CD4-positive, alpha-beta T cell treated with Interleukin-10 for 1 hour (primary cell): ENCODE measurements at regions not wholly inside any gene's neighbourhood (a gene's known extent, or its start where the extent isn't known, plus 50 kb on each side); places are given as distances from the start of the nearest gene placed in this dataset.

Experiments
- DNase-seq: peaks from one replicate; pipeline ENCODE4 v3.0.0-alpha.2; 2020

- DNase-seq = no peak
Measured at GRCh38 chr14:53501361-53502211, 348.5 kb upstream of the DDHD1 start.

- DNase-seq = no peak
Measured at GRCh38 chr14:53500191-53500590, 347.1 kb upstream of the DDHD1 start.

GRCh38 chr14:53496668-53497067 lies 343.5 kb upstream of the DDHD1 start:
- DNase-seq = no peak

GRCh38 chr14:53495846-53496343 lies 342.8 kb upstream of the DDHD1 start:
- DNase-seq = no peak

GRCh38 chr14:53494587-53494986 lies 341.5 kb upstream of the DDHD1 start:
- DNase-seq = no peak

- DNase-seq = no peak
Measured at GRCh38 chr14:53493860-53494259, 340.7 kb upstream of the DDHD1 start.

GRCh38 chr14:53493320-53493719 lies 340.2 kb upstream of the DDHD1 start:
- DNase-seq = no peak

- no peak for DNase-seq
Measured at GRCh38 chr14:53491884-53492277, 338.8 kb upstream of the DDHD1 start.

- DNase-seq = no peak
Measured at GRCh38 chr14:53491256-53491883, 338.2 kb upstream of the DDHD1 start.

GRCh38 chr14:53478174-53478573 lies 325.1 kb upstream of the DDHD1 start:
- no peak for DNase-seq

- no peak for DNase-seq
Measured at GRCh38 chr14:53473480-53473879, 320.4 kb upstream of the DDHD1 start.

- no peak for DNase-seq
Measured at GRCh38 chr14:53472306-53472705, 319.2 kb upstream of the DDHD1 start.

- DNase-seq = no peak
Measured at GRCh38 chr14:53470351-53471043, 317.4 kb upstream of the DDHD1 start.

- DNase-seq = no peak
Measured at GRCh38 chr14:53468876-53469275, 315.8 kb upstream of the DDHD1 start.

GRCh38 chr14:53464376-53464775 lies 311.3 kb upstream of the DDHD1 start:
- DNase-seq = no peak

GRCh38 chr14:53462931-53463778 lies 310.0 kb upstream of the DDHD1 start:
- no peak for DNase-seq

GRCh38 chr14:53461858-53462257 lies 308.7 kb upstream of the DDHD1 start:
- DNase-seq = no peak

GRCh38 chr14:53460544-53460943 lies 307.4 kb upstream of the DDHD1 start:
- no peak for DNase-seq

- DNase-seq = no peak
Measured at GRCh38 chr14:53458368-53458814, 305.3 kb upstream of the DDHD1 start.

- no peak for DNase-seq
Measured at GRCh38 chr14:53456931-53457330, 303.8 kb upstream of the DDHD1 start.

GRCh38 chr14:53452005-53452673 lies 299.0 kb upstream of the DDHD1 start:
- no peak for DNase-seq

- no peak for DNase-seq
Measured at GRCh38 chr14:53450871-53451270, 297.7 kb upstream of the DDHD1 start.
